ENCODE measurements at regions not wholly inside any gene's neighbourhood (a gene's known extent, or its start where the extent isn't known, plus 50 kb on each side); places are given as distances from the start of the nearest gene placed in this dataset.
A peak's percentile ranks its signal among the peaks of the same experiment; 100 is the strongest.

- Histone ChIP-seq H3K18ac (ENCODE audit: low read depth in 1 of 2, low read length in 2 of 2) (no peak overlapping the region), H3K4me3 (ENCODE audit: insufficient read depth in 1 of 2, low read depth in 1 of 2, low read length in 2 of 2) (no peak overlapping the region), H3K36me3 (ENCODE audit: control insufficient read depth in 1 of 2, insufficient read depth in 2 of 2, low read depth in 1 of 2, low read length in 2 of 2) (no peaks in the 10 kb centered on the region), H3K4me1 (ENCODE audit: control insufficient read depth, insufficient read depth, low read depth, low read length) (peaks cover 6% of the 10 kb centered on the region), H4K91ac (ENCODE audit: low read length) (no peak overlapping the region), H3K9me3 (ENCODE audit: control insufficient read depth, low read length) (no peaks in the 10 kb centered on the region), H3K79me1 (replicated peaks; ENCODE audit: low read length, poor library complexity, severe bottlenecking) (no peaks in the 10 kb centered on the region), H3K4ac (ENCODE audit: low read depth in 1 of 2, low read length in 2 of 2) (no peak overlapping the region), H3K9ac (ENCODE audit: low read length) (no peak overlapping the region), H2BK5ac (ENCODE audit: low read depth, low read length, poor library complexity, severe bottlenecking) (no peak overlapping the region), H2AFZ (ENCODE audit: low read depth, low read length) (no peak overlapping the region), H3K14ac (ENCODE audit: low read length in 2 of 2) (peak overlapping the region in 1 of 2 experiments; percentile 5), H3K27me3 (ENCODE audit: control insufficient read depth in 1 of 2, insufficient read depth in 1 of 2, low read length in 2 of 2) (peaks cover 0 to 9% of the 10 kb centered on the region in 2 experiments), H2BK12ac (ENCODE audit: low read length in 2 of 2) (no peak overlapping the region), H4K8ac (ENCODE audit: low read length) (no peak overlapping the region), H2BK120ac (ENCODE audit: low read depth, low read length) (no peak overlapping the region), H3K27ac (ENCODE audit: low read length, poor library complexity, severe bottlenecking) (no peak overlapping the region), H3K4me2 (ENCODE audit: low read length, poor library complexity, severe bottlenecking) (no peak overlapping the region), H2BK15ac (ENCODE audit: low read depth, poor library complexity, severe bottlenecking) (no peak overlapping the region), H3K23ac (ENCODE audit: low read length in 2 of 2) (no peak overlapping the region), H2AK5ac (ENCODE audit: low read length, severe bottlenecking) (no peak overlapping the region)
- WGBS: 71% methylated on average over 1 of the region's 1 CpG
- no peak for DNase-seq
Observed at GRCh38 chr17:14776791-14777190, 475.9 kb downstream of the HS3ST3B1 start.

GRCh38 chr17:14775731-14776492 lies 475.0 kb downstream of the HS3ST3B1 start:
- Histone ChIP-seq H2AFZ (ENCODE audit: low read depth, low read length) (no peak overlapping the region), H3K36me3 (ENCODE audit: control insufficient read depth in 1 of 2, insufficient read depth in 2 of 2, low read depth in 1 of 2, low read length in 2 of 2) (no peaks in the 10 kb centered on the region), H2AK5ac (ENCODE audit: low read length, severe bottlenecking) (no peak overlapping the region), H3K4ac (ENCODE audit: low read depth in 1 of 2, low read length in 2 of 2) (no peak overlapping the region), H3K4me2 (ENCODE audit: low read length, poor library complexity, severe bottlenecking) (peak overlapping the region; percentile 59), H3K27me3 (ENCODE audit: control insufficient read depth in 1 of 2, insufficient read depth in 1 of 2, low read length in 2 of 2) (peaks cover 0 to 9% of the 10 kb centered on the region in 2 experiments), H3K4me3 (ENCODE audit: insufficient read depth in 1 of 2, low read depth in 1 of 2, low read length in 2 of 2) (no peak overlapping the region), H4K91ac (ENCODE audit: low read length) (no peak overlapping the region), H3K9ac (ENCODE audit: low read length) (no peak overlapping the region), H2BK12ac (ENCODE audit: low read length in 2 of 2) (no peak overlapping the region), H3K79me1 (replicated peaks; ENCODE audit: low read length, poor library complexity, severe bottlenecking) (no peaks in the 10 kb centered on the region), H2BK120ac (ENCODE audit: low read depth, low read length) (no peak overlapping the region), H3K18ac (ENCODE audit: low read depth in 1 of 2, low read length in 2 of 2) (no peak overlapping the region), H2BK5ac (ENCODE audit: low read depth, low read length, poor library complexity, severe bottlenecking) (no peak overlapping the region), H3K27ac (ENCODE audit: low read length, poor library complexity, severe bottlenecking) (peak overlapping the region; percentile 45), H3K9me3 (ENCODE audit: control insufficient read depth, low read length) (no peaks in the 10 kb centered on the region), H4K8ac (ENCODE audit: low read length) (no peak overlapping the region), H2BK15ac (ENCODE audit: low read depth, poor library complexity, severe bottlenecking) (no peak overlapping the region), H3K4me1 (ENCODE audit: control insufficient read depth, insufficient read depth, low read depth, low read length) (peaks cover 6% of the 10 kb centered on the region), H3K14ac (ENCODE audit: low read length in 2 of 2) (no peak overlapping the region), H3K23ac (ENCODE audit: low read length in 2 of 2) (no peak overlapping the region)
- no peak for DNase-seq
- WGBS: 83% methylated on average over 8 of the region's 8 CpGs

- no peak for DNase-seq
- Histone ChIP-seq H3K4me2 (ENCODE audit: low read length, poor library complexity, severe bottlenecking) (no peak overlapping the region), H3K27me3 (ENCODE audit: control insufficient read depth in 1 of 2, insufficient read depth in 1 of 2, low read length in 2 of 2) (peaks cover 0 to 9% of the 10 kb centered on the region in 2 experiments), H3K79me1 (replicated peaks; ENCODE audit: low read length, poor library complexity, severe bottlenecking) (no peaks in the 10 kb centered on the region), H4K91ac (ENCODE audit: low read length) (no peak overlapping the region), H3K9ac (ENCODE audit: low read length) (no peak overlapping the region), H3K36me3 (ENCODE audit: control insufficient read depth in 1 of 2, insufficient read depth in 2 of 2, low read depth in 1 of 2, low read length in 2 of 2) (no peaks in the 10 kb centered on the region), H3K4ac (ENCODE audit: low read depth in 1 of 2, low read length in 2 of 2) (no peak overlapping the region), H3K4me3 (ENCODE audit: insufficient read depth in 1 of 2, low read depth in 1 of 2, low read length in 2 of 2) (no peak overlapping the region), H3K23ac (ENCODE audit: low read length in 2 of 2) (no peak overlapping the region), H4K8ac (ENCODE audit: low read length) (no peak overlapping the region), H2BK15ac (ENCODE audit: low read depth, poor library complexity, severe bottlenecking) (no peak overlapping the region), H3K9me3 (ENCODE audit: control insufficient read depth, low read length) (no peaks in the 10 kb centered on the region), H3K14ac (ENCODE audit: low read length in 2 of 2) (no peak overlapping the region), H2AFZ (ENCODE audit: low read depth, low read length) (no peak overlapping the region), H2BK12ac (ENCODE audit: low read length in 2 of 2) (no peak overlapping the region), H3K27ac (ENCODE audit: low read length, poor library complexity, severe bottlenecking) (no peak overlapping the region), H2BK120ac (ENCODE audit: low read depth, low read length) (no peak overlapping the region), H2AK5ac (ENCODE audit: low read length, severe bottlenecking) (no peak overlapping the region), H3K4me1 (ENCODE audit: control insufficient read depth, insufficient read depth, low read depth, low read length) (peaks cover 6% of the 10 kb centered on the region), H3K18ac (ENCODE audit: low read depth in 1 of 2, low read length in 2 of 2) (no peak overlapping the region), H2BK5ac (ENCODE audit: low read depth, low read length, poor library complexity, severe bottlenecking) (no peak overlapping the region)
- WGBS: no CpG with 5 or more reads among the region's 1 CpG
Observed at GRCh38 chr17:14774774-14775173, 473.9 kb downstream of the HS3ST3B1 start.

GRCh38 chr17:14772776-14773175 lies 471.9 kb downstream of the HS3ST3B1 start:
- Histone ChIP-seq H2BK5ac (ENCODE audit: low read depth, low read length, poor library complexity, severe bottlenecking) (no peak overlapping the region), H2BK12ac (ENCODE audit: low read length in 2 of 2) (no peak overlapping the region), H3K27me3 (ENCODE audit: control insufficient read depth in 1 of 2, insufficient read depth in 1 of 2, low read length in 2 of 2) (no peaks in the 10 kb centered on the region), H3K23ac (ENCODE audit: low read length in 2 of 2) (no peak overlapping the region), H3K14ac (ENCODE audit: low read length in 2 of 2) (no peak overlapping the region), H3K9me3 (ENCODE audit: control insufficient read depth, low read length) (peaks cover 7% of the 10 kb centered on the region), H4K8ac (ENCODE audit: low read length) (no peak overlapping the region), H3K4me3 (ENCODE audit: insufficient read depth in 1 of 2, low read depth in 1 of 2, low read length in 2 of 2) (no peak overlapping the region), H2BK120ac (ENCODE audit: low read depth, low read length) (no peak overlapping the region), H4K91ac (ENCODE audit: low read length) (no peak overlapping the region), H3K4me2 (ENCODE audit: low read length, poor library complexity, severe bottlenecking) (no peak overlapping the region), H3K18ac (ENCODE audit: low read depth in 1 of 2, low read length in 2 of 2) (no peak overlapping the region), H2AFZ (ENCODE audit: low read depth, low read length) (no peak overlapping the region), H3K4me1 (ENCODE audit: control insufficient read depth, insufficient read depth, low read depth, low read length) (peaks cover 6% of the 10 kb centered on the region), H2BK15ac (ENCODE audit: low read depth, poor library complexity, severe bottlenecking) (no peak overlapping the region), H3K79me1 (replicated peaks; ENCODE audit: low read length, poor library complexity, severe bottlenecking) (no peaks in the 10 kb centered on the region), H3K9ac (ENCODE audit: low read length) (no peak overlapping the region), H3K36me3 (ENCODE audit: control insufficient read depth in 1 of 2, insufficient read depth in 2 of 2, low read depth in 1 of 2, low read length in 2 of 2) (no peaks in the 10 kb centered on the region), H2AK5ac (ENCODE audit: low read length, severe bottlenecking) (no peak overlapping the region), H3K4ac (ENCODE audit: low read depth in 1 of 2, low read length in 2 of 2) (no peak overlapping the region), H3K27ac (ENCODE audit: low read length, poor library complexity, severe bottlenecking) (no peak overlapping the region)
- WGBS: 93% methylated on average over 2 of the region's 2 CpGs
- no peak for DNase-seq
